ENCODE measurements at regions not wholly inside any gene's neighbourhood (a gene's known extent, or its start where the extent isn't known, plus 50 kb on each side); places are given as distances from the start of the nearest gene placed in this dataset.

- Histone ChIP-seq H3K36me3 (replicated peaks) (no peaks in the 10 kb centered on the region), H3K4me3 (ENCODE audit: low read depth, low read length) (no peak overlapping the region), H3K27me3 (replicated peaks) (no peaks in the 10 kb centered on the region), H3K27ac (no peak overlapping the region)
- TF ChIP-seq CTCF (IDR thresholded peaks at IDR 0.05; ENCODE audit: low read depth, low read length, missing control alignments): no peak
- DNase-seq: no peak
- in situ Hi-C loops (cut with HindIII; ENCODE audit: low pct_ligation_motif_present, low sequenced_read_pairs): no loop called here
These were observed 573.5 kb downstream of the CCSER2 start for GRCh38 chr10:84901885-84902284.

GRCh38 chr10:84902553-84902952 is 574.2 kb downstream of the CCSER2 start:
- in situ Hi-C loops (cut with HindIII; ENCODE audit: low pct_ligation_motif_present, low sequenced_read_pairs): no loop called here
- no peak for TF ChIP-seq CTCF (IDR thresholded peaks at IDR 0.05; ENCODE audit: low read depth, low read length, missing control alignments)
- no peaks in the 10 kb centered on the region for H3K27me3 ChIP-seq (replicated peaks)

GRCh38 chr10:84903320-84903719 is 574.9 kb downstream of the CCSER2 start:
- in situ Hi-C loops (cut with HindIII; ENCODE audit: low pct_ligation_motif_present, low sequenced_read_pairs): no loop called here
- no peak for TF ChIP-seq CTCF (IDR thresholded peaks at IDR 0.05; ENCODE audit: low read depth, low read length, missing control alignments)
- no peak overlapping the region for H3K4me3 ChIP-seq (ENCODE audit: low read depth, low read length)

More at GRCh38 chr10:84902553-84902952, 574.2 kb downstream of the CCSER2 start:
- no peak for DNase-seq
- H3K27ac ChIP-seq: no peak overlapping the region
- H3K4me3 ChIP-seq (ENCODE audit: low read depth, low read length): no peak overlapping the region
- H3K36me3 ChIP-seq (replicated peaks): no peaks in the 10 kb centered on the region

GRCh38 chr10:84907461-84908009 is 579.1 kb downstream of the CCSER2 start:
- no peak for TF ChIP-seq CTCF (IDR thresholded peaks at IDR 0.05; ENCODE audit: low read depth, low read length, missing control alignments)
- H3K4me3 ChIP-seq (ENCODE audit: low read depth, low read length): no peak overlapping the region
- H3K27me3 ChIP-seq (replicated peaks): no peaks in the 10 kb centered on the region
- no peaks in the 10 kb centered on the region for H3K36me3 ChIP-seq (replicated peaks)
- no peak overlapping the region for H3K27ac ChIP-seq
- DNase-seq: no peak
- in situ Hi-C loops (cut with HindIII; ENCODE audit: low pct_ligation_motif_present, low sequenced_read_pairs): no loop called here

More at GRCh38 chr10:84903320-84903719, 574.9 kb downstream of the CCSER2 start:
- H3K27ac ChIP-seq: no peak overlapping the region
- no peaks in the 10 kb centered on the region for H3K36me3 ChIP-seq (replicated peaks)
- DNase-seq: no peak
- no peaks in the 10 kb centered on the region for H3K27me3 ChIP-seq (replicated peaks)

- TF ChIP-seq CTCF (IDR thresholded peaks at IDR 0.05; ENCODE audit: low read depth, low read length, missing control alignments): no peak
- Histone ChIP-seq H3K36me3 (replicated peaks) (no peaks in the 10 kb centered on the region), H3K27ac (no peak overlapping the region), H3K4me3 (ENCODE audit: low read depth, low read length) (no peak overlapping the region), H3K27me3 (replicated peaks) (no peaks in the 10 kb centered on the region)
- in situ Hi-C loops (cut with HindIII; ENCODE audit: low pct_ligation_motif_present, low sequenced_read_pairs): no loop called here
- no peak for DNase-seq
These were observed 580.1 kb downstream of the CCSER2 start for GRCh38 chr10:84908491-84908890.

GRCh38 chr10:84921701-84922100 is 593.3 kb downstream of the CCSER2 start:
- in situ Hi-C loops (cut with HindIII; ENCODE audit: low pct_ligation_motif_present, low sequenced_read_pairs): no loop called here
- DNase-seq: no peak
- H3K27me3 ChIP-seq (replicated peaks): no peaks in the 10 kb centered on the region
- no peak for TF ChIP-seq CTCF (IDR thresholded peaks at IDR 0.05; ENCODE audit: low read depth, low read length, missing control alignments)
- H3K27ac ChIP-seq: no peak overlapping the region
- no peak overlapping the region for H3K4me3 ChIP-seq (ENCODE audit: low read depth, low read length)
- H3K36me3 ChIP-seq (replicated peaks): no peaks in the 10 kb centered on the region
